ENCODE measurements at regions not wholly inside any gene's neighbourhood (a gene's known extent, or its start where the extent isn't known, plus 50 kb on each side); places are given as distances from the start of the nearest gene placed in this dataset.

DNA sequence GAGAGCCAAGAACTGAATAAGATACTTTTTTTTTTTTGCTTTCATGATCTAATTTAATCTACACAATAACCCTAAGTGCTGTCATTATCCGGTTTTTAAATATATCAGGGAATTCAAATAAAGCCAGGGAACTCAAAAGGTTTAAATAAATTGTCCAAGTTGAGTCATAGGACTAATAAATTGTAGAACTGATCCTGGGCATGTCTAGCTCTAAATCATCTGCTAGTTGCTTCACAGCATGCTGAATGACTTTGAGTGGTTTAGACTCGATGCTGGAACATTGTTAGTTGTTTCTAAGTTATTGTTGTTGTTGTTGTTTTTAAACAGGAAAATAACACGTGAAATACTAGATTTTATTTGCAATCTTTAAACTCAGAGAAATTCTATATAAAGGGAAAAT, 147.2 kb upstream of the HNMT start:
- no peaks in the 10 kb centered on the region for H3K4me1 ChIP-seq
- DNase-seq (ENCODE audit: extremely low spot score in 2 of 2), result no peak
- no peaks in the 10 kb centered on the region for H3K36me3 ChIP-seq
- no peaks in the 10 kb centered on the region for H3K27me3 ChIP-seq
- intact Hi-C loops (cut with DNase I), result no loop called here
- TF ChIP-seq, protein P1, sequence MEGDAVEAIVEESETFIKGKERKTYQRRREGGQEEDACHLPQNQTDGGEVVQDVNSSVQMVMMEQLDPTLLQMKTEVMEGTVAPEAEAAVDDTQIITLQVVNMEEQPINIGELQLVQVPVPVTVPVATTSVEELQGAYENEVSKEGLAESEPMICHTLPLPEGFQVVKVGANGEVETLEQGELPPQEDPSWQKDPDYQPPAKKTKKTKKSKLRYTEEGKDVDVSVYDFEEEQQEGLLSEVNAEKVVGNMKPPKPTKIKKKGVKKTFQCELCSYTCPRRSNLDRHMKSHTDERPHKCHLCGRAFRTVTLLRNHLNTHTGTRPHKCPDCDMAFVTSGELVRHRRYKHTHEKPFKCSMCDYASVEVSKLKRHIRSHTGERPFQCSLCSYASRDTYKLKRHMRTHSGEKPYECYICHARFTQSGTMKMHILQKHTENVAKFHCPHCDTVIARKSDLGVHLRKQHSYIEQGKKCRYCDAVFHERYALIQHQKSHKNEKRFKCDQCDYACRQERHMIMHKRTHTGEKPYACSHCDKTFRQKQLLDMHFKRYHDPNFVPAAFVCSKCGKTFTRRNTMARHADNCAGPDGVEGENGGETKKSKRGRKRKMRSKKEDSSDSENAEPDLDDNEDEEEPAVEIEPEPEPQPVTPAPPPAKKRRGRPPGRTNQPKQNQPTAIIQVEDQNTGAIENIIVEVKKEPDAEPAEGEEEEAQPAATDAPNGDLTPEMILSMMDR (IDR thresholded peaks at IDR 0.05), result no peak
- no peak for TF ChIP-seq POLR2AphosphoS5 (IDR thresholded peaks at IDR 0.05; ENCODE audit: insufficient read depth in 1 of 2, low read depth in 1 of 2)
- TF ChIP-seq POLR2A (IDR thresholded peaks at IDR 0.05), result no peak
- H3K9me3 ChIP-seq, result no peaks in the 10 kb centered on the region
- H3K27ac ChIP-seq, result no peak overlapping the region
- no peak overlapping the region for H3K4me3 ChIP-seq

DNA sequence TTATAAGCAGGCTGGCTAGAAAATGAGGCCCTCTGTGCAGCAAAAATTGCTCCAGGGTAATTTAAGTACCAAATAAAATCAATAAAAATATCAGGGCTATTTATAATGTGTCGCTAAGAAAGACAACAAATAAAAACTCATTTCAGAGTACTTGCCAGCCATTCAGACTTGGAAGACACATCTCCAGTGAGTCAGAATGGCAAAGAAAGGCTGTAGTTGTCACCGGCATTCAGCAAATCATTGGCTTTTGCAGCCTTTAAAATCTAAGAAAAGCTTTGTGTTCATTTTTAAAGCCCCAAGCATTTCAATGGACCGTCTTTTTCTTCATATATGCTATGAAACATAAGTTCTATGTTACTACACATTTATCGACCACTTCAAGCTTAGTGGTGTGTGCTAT, 141.1 kb upstream of the HNMT start:
- intact Hi-C loops (cut with DNase I), result no loop called here

DNA sequence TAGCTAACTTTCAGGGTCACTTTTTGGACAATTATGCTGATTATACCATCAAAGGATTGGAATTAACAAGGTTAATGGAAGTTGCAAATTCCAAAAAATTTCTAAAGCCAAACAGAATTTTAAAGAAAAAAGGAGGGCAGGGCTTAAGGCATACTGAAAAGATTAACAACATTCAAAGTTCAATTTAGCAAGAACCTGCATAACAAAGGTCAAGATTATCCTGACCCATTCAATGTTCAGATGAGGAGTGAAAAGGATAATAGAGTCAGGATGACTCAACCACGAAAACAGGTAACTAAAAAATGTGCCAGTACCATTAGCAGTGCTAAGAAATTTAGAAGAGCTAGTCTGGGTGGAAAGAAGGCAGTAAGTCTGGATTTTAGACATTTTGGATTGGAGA, 139.8 kb upstream of the HNMT start:
- no peak for DNase-seq (ENCODE audit: extremely low spot score in 2 of 2)
- intact Hi-C loops (cut with DNase I), result no loop called here
- no peaks in the 10 kb centered on the region for H3K27me3 ChIP-seq
- TF ChIP-seq, protein P1 (IDR thresholded peaks at IDR 0.05), result no peak
- no peak for TF ChIP-seq POLR2A (IDR thresholded peaks at IDR 0.05)
- no peak for TF ChIP-seq POLR2AphosphoS5 (IDR thresholded peaks at IDR 0.05; ENCODE audit: insufficient read depth in 1 of 2, low read depth in 1 of 2)
- no peak overlapping the region for H3K4me3 ChIP-seq
- no peak overlapping the region for H3K27ac ChIP-seq
- no peaks in the 10 kb centered on the region for H3K36me3 ChIP-seq
- H3K9me3 ChIP-seq, result no peaks in the 10 kb centered on the region
- H3K4me1 ChIP-seq, result no peaks in the 10 kb centered on the region

More for the DNA sequence above, 141.1 kb upstream of the HNMT start:
- H3K4me1 ChIP-seq, result no peaks in the 10 kb centered on the region
- H3K9me3 ChIP-seq, result no peaks in the 10 kb centered on the region
- no peak overlapping the region for H3K27ac ChIP-seq
- no peak for DNase-seq (ENCODE audit: extremely low spot score in 2 of 2)
- TF ChIP-seq POLR2A (IDR thresholded peaks at IDR 0.05) (no peak), POLR2AphosphoS5 (IDR thresholded peaks at IDR 0.05; ENCODE audit: insufficient read depth in 1 of 2, low read depth in 1 of 2) (no peak)
- TF ChIP-seq, protein P1 (IDR thresholded peaks at IDR 0.05), result no peak
- no peaks in the 10 kb centered on the region for H3K36me3 ChIP-seq
- H3K27me3 ChIP-seq, result no peaks in the 10 kb centered on the region
- H3K4me3 ChIP-seq, result no peak overlapping the region

DNA sequence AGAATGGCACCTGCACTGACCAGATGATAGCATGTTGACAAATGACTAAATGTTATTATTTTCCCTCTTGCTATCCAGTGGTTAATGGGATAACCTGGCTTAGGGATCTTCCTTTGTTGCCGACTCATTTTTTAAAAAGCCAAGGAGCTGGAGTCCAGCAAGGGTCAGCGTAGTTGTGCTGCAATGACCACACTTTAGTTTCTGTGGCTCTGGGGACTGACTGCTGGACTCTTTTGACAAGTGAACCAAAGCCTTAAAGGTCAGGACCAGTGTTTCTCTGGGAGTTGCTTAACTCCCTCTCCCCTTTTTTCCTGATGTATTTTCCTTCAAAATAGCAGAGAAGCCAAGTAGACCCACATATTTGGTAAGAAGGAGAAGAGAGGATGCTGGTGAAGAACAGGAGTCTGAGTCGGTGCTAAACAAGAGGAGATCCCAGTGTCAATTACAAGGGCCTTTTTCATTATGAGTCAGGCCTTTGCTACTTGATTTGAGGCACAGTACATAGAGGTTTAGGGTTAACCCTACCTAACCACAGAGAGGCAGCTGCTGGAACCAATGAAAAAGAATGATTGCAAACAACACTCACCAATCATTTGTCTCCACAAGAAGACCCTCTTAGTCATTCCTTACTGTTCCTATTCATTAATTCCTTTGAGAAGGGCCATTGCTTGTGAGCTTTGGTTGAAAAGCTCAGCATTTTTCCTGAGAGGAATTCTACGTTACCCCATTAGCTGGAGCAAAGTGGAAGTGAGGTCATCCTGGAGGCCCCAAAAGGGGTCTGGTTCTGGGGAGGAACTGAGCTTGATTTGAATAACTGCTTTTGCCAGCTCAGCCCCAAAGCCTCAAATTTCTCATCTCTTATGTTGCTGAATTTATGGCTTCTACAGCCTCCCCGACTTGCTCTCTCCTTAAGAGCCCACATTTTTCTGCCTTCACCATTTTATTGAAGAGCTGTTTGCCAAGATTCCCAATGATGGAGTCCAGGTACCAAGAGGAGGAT, 137.6 kb upstream of the HNMT start:
- Histone ChIP-seq H3K4me1 (no peaks in the 10 kb centered on the region), H3K36me3 (no peaks in the 10 kb centered on the region), H3K27ac (no peak overlapping the region), H3K9me3 (no peaks in the 10 kb centered on the region), H3K27me3 (no peaks in the 10 kb centered on the region), H3K4me3 (no peak overlapping the region)
- intact Hi-C loops (cut with DNase I), result no loop called here
- TF ChIP-seq POLR2A (IDR thresholded peaks at IDR 0.05) (no peak), POLR2AphosphoS5 (IDR thresholded peaks at IDR 0.05; ENCODE audit: insufficient read depth in 1 of 2, low read depth in 1 of 2) (no peak)
- TF ChIP-seq, protein P1 (IDR thresholded peaks at IDR 0.05), result no peak
- DNase-seq (ENCODE audit: extremely low spot score in 2 of 2), result no peak

DNA sequence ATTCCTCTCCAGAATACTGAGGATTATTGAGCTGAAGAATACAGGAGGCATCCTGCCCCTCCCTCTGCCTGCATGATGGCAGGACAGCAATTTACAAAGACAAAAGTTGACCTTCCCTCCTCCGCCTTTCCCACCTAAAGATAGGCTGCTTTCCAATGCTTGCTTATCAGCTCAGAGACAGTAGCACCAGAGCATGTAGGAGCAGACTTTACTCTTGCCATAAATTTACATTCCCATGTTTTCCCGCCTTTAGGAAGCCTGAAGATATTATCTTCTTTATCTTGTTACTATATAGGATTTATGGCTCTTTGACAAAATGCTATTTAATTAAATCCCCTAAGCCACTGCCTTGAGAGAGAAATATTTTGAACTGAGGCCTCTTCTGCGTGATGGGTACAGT, 135.6 kb upstream of the HNMT start:
- no peaks in the 10 kb centered on the region for H3K4me1 ChIP-seq
- no peaks in the 10 kb centered on the region for H3K36me3 ChIP-seq
- DNase-seq (ENCODE audit: extremely low spot score in 2 of 2), result no peak
- no peaks in the 10 kb centered on the region for H3K27me3 ChIP-seq
- TF ChIP-seq, protein P1 (IDR thresholded peaks at IDR 0.05), result no peak
- no peak for TF ChIP-seq POLR2AphosphoS5 (IDR thresholded peaks at IDR 0.05; ENCODE audit: insufficient read depth in 1 of 2, low read depth in 1 of 2)
- no peak for TF ChIP-seq POLR2A (IDR thresholded peaks at IDR 0.05)
- H3K27ac ChIP-seq, result no peak overlapping the region
- H3K4me3 ChIP-seq, result no peak overlapping the region
- H3K9me3 ChIP-seq, result no peaks in the 10 kb centered on the region
- intact Hi-C loops (cut with DNase I), result no loop called here
